GF-D8 (cell line): ENCODE measurements at regions not wholly inside any gene's neighbourhood (a gene's known extent, or its start where the extent isn't known, plus 50 kb on each side); places are given as distances from the start of the nearest gene placed in this dataset.

ENCODE experiments used
- DNase-seq: peaks from one replicate; lab custom pipeline; 2025; lab: John Stamatoyannopoulos, UW

GRCh38 chr7:440059-440749 is 79.4 kb downstream of the PDGFA start:
- DNase-seq = no peak

- DNase-seq = no peak
Measured at GRCh38 chr7:441684-442421, 77.8 kb downstream of the PDGFA start.

- no peak for DNase-seq
Measured at GRCh38 chr7:442457-442856, 77.2 kb downstream of the PDGFA start.

- DNase-seq = no peak
Measured at GRCh38 chr7:443279-443833, 76.3 kb downstream of the PDGFA start.

- DNase-seq = no peak
Measured at GRCh38 chr7:444606-445005, 75.0 kb downstream of the PDGFA start.

GRCh38 chr7:445020-445419 is 74.6 kb downstream of the PDGFA start:
- no peak for DNase-seq

- DNase-seq = no peak
Measured at GRCh38 chr7:445563-446288, 73.9 kb downstream of the PDGFA start.

GRCh38 chr7:446289-446935 is 73.2 kb downstream of the PDGFA start:
- DNase-seq = no peak
